GM21528 (cell line): ENCODE measurements at regions not wholly inside any gene's neighbourhood (a gene's known extent, or its start where the extent isn't known, plus 50 kb on each side); places are given as distances from the start of the nearest gene placed in this dataset.

ENCODE experiments used
- ATAC-seq: cut with Tn5 transposase; IDR thresholded peaks from one replicate; pipeline ENCODE4 v1.9.1; 2021; ENCODE audit warnings: mild to moderate bottlenecking, moderate library complexity; ENCODE audit not compliant: unreplicated experiment, low FRiP score

GRCh38 chr4:56102601-56103000, 153.9 kb downstream of the CEP135 start:
- no peak for ATAC-seq

- ATAC-seq: no peak
Observed at GRCh38 chr4:56099378-56099786, 150.6 kb downstream of the CEP135 start.

GRCh38 chr4:56093576-56093975, 144.8 kb downstream of the CEP135 start:
- ATAC-seq: no peak

GRCh38 chr4:56092540-56092939, 143.8 kb downstream of the CEP135 start:
- ATAC-seq: no peak

GRCh38 chr4:56086561-56086960, 137.8 kb downstream of the CEP135 start:
- no peak for ATAC-seq

GRCh38 chr4:56086073-56086541, 137.4 kb downstream of the CEP135 start:
- ATAC-seq: no peak

GRCh38 chr4:56085275-56085674, 136.5 kb downstream of the CEP135 start:
- ATAC-seq: no peak

GRCh38 chr4:56084851-56085250, 136.1 kb downstream of the CEP135 start:
- ATAC-seq: no peak
